ENCODE measurements at regions not wholly inside any gene's neighbourhood (a gene's known extent, or its start where the extent isn't known, plus 50 kb on each side); places are given as distances from the start of the nearest gene placed in this dataset.

DNA sequence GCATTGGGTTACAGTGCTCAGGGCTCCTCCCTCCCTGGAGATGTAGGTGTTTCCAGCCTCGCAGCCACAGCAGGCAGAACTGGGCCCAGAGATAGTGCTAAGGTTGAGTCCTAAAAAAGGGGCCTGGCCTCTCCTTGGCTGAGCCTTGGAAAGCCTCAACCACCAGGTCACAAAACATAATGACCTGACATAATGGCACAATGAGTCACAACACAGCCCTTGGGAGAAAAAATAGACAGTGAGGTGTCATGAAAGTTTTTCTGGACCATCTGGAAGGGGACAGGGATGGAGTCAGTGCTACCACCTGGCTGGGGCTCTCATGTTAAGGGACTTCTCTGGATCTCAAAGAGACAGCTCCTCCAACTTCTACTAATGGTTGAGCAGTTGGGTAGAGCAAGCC lies 92.4 kb upstream of the LCLAT1 start:
- Histone ChIP-seq H3K79me2 (ENCODE audit: control insufficient read depth, insufficient read depth, low read length) (no peaks in the 10 kb centered on the region), H3K36me3 (ENCODE audit: control insufficient read depth in 2 of 2, extremely low read depth in 1 of 2, insufficient read depth in 2 of 2, low read length in 2 of 2) (no peaks in the 10 kb centered on the region), H3K4me2 (ENCODE audit: control insufficient read depth, extremely low read depth, insufficient read depth, low read depth, low read length) (no peak overlapping the region), H3K27ac (ENCODE audit: control insufficient read depth, insufficient read depth, low read length) (no peak overlapping the region), H2AFZ (ENCODE audit: control insufficient read depth, low read length) (no peak overlapping the region), H3K9me1 (ENCODE audit: control insufficient read depth, extremely low read depth, insufficient read depth, low read length) (no peaks in the 10 kb centered on the region), H3K4me3 (ENCODE audit: control insufficient read depth in 2 of 3, extremely low read depth in 1 of 3, insufficient read depth in 2 of 3, low read depth in 1 of 3, low read length in 3 of 3) (no peak overlapping the region), H4K20me1 (ENCODE audit: control insufficient read depth, extremely low read depth, insufficient read depth, low read length) (no peaks in the 10 kb centered on the region), H3K9me3 (ENCODE audit: control insufficient read depth, low read depth, low read length) (no peaks in the 10 kb centered on the region), H3K9ac (ENCODE audit: control insufficient read depth, extremely low read depth, insufficient read depth, low read length) (no peak overlapping the region), H3K27me3 (ENCODE audit: control insufficient read depth, extremely low read depth, insufficient read depth, low read length) (no peaks in the 10 kb centered on the region), H3K4me1 (ENCODE audit: control insufficient read depth, extremely low read depth, insufficient read depth, low read length) (no peaks in the 10 kb centered on the region)
- no peak for FAIRE-seq
- dilution Hi-C loops (cut with MboI; ENCODE audit: extremely low pct_ligation_motif_present, low sequenced_read_pairs): no loop called here
- no peak for DNase-seq (ENCODE audit: low read depth, low spot score)
- no peak for TF ChIP-seq EZH2 (IDR thresholded peaks at IDR 0.05; ENCODE audit: low read length)
- TF ChIP-seq, protein P1, sequence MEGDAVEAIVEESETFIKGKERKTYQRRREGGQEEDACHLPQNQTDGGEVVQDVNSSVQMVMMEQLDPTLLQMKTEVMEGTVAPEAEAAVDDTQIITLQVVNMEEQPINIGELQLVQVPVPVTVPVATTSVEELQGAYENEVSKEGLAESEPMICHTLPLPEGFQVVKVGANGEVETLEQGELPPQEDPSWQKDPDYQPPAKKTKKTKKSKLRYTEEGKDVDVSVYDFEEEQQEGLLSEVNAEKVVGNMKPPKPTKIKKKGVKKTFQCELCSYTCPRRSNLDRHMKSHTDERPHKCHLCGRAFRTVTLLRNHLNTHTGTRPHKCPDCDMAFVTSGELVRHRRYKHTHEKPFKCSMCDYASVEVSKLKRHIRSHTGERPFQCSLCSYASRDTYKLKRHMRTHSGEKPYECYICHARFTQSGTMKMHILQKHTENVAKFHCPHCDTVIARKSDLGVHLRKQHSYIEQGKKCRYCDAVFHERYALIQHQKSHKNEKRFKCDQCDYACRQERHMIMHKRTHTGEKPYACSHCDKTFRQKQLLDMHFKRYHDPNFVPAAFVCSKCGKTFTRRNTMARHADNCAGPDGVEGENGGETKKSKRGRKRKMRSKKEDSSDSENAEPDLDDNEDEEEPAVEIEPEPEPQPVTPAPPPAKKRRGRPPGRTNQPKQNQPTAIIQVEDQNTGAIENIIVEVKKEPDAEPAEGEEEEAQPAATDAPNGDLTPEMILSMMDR (optimal IDR thresholded peaks at IDR 0.05 in 1 of 3, IDR thresholded peaks at IDR 0.05 in 1 of 3, conservative IDR thresholded peaks at IDR 0.05 in 1 of 3; ENCODE audit: extremely low read depth in 1 of 3, insufficient read depth in 2 of 3, low read length in 3 of 3): no peak

DNA sequence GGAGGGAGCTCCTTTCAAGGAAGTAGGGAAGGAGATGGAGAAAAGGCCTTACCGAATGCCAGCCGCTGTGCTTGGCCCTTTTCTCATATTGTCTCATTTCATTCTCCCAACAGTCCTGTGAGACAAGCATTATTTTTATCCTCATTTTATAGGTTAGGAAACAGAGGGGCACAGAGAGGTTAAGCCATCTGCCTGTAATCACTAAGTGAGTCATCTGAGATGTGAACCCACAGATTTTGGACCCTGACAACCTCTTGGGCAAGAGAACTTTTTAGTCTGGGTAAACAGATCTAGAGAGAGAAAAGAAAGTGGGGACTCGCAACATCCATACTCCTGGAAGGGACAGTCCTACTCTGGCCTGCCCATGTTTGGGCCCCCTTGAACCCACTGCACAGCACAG lies 91.7 kb upstream of the LCLAT1 start:
- dilution Hi-C loops (cut with MboI; ENCODE audit: extremely low pct_ligation_motif_present, low sequenced_read_pairs): no loop called here
- no peak overlapping the region for H3K4me3 ChIP-seq (ENCODE audit: control insufficient read depth in 2 of 3, extremely low read depth in 1 of 3, insufficient read depth in 2 of 3, low read depth in 1 of 3, low read length in 3 of 3)
- H3K9me1 ChIP-seq (ENCODE audit: control insufficient read depth, extremely low read depth, insufficient read depth, low read length): no peaks in the 10 kb centered on the region
- no peak for FAIRE-seq
- no peaks in the 10 kb centered on the region for H4K20me1 ChIP-seq (ENCODE audit: control insufficient read depth, extremely low read depth, insufficient read depth, low read length)
- H3K9me3 ChIP-seq (ENCODE audit: control insufficient read depth, low read depth, low read length): no peaks in the 10 kb centered on the region
- DNase-seq (ENCODE audit: low read depth, low spot score): no peak
- H2AFZ ChIP-seq (ENCODE audit: control insufficient read depth, low read length): no peak overlapping the region
- H3K4me1 ChIP-seq (ENCODE audit: control insufficient read depth, extremely low read depth, insufficient read depth, low read length): no peaks in the 10 kb centered on the region
- no peaks in the 10 kb centered on the region for H3K79me2 ChIP-seq (ENCODE audit: control insufficient read depth, insufficient read depth, low read length)
- H3K36me3 ChIP-seq (ENCODE audit: control insufficient read depth in 2 of 2, extremely low read depth in 1 of 2, insufficient read depth in 2 of 2, low read length in 2 of 2): no peaks in the 10 kb centered on the region
- no peak overlapping the region for H3K4me2 ChIP-seq (ENCODE audit: control insufficient read depth, extremely low read depth, insufficient read depth, low read depth, low read length)
- no peak for TF ChIP-seq EZH2 (IDR thresholded peaks at IDR 0.05; ENCODE audit: low read length)
- TF ChIP-seq, protein P1 (optimal IDR thresholded peaks at IDR 0.05 in 1 of 3, IDR thresholded peaks at IDR 0.05 in 1 of 3, conservative IDR thresholded peaks at IDR 0.05 in 1 of 3; ENCODE audit: extremely low read depth in 1 of 3, insufficient read depth in 2 of 3, low read length in 3 of 3): no peak
- H3K27ac ChIP-seq (ENCODE audit: control insufficient read depth, insufficient read depth, low read length): no peak overlapping the region
- no peaks in the 10 kb centered on the region for H3K27me3 ChIP-seq (ENCODE audit: control insufficient read depth, extremely low read depth, insufficient read depth, low read length)
- H3K9ac ChIP-seq (ENCODE audit: control insufficient read depth, extremely low read depth, insufficient read depth, low read length): no peak overlapping the region

Measured in keratinocyte (primary cell).